Neural cell (in vitro differentiated cells): ENCODE measurements at regions not wholly inside any gene's neighbourhood (a gene's known extent, or its start where the extent isn't known, plus 50 kb on each side); places are given as distances from the start of the nearest gene placed in this dataset.

Experiments
- H2AFZ ChIP-seq: fragments of 200-600, 300-800 bp; sonication (generic), shearing (Covaris generic); 2 replicates; pipeline ENCODE4 v1.6.0; 2014; ENCODE audit warnings: low read depth, mild to moderate bottlenecking, antibody characterized with exemption, low read length, moderate library complexity
- H3F3A ChIP-seq: fragments of 200-600 bp; shearing (Covaris generic); 2 replicates; pipeline ENCODE4 v1.6.1; 2016; ENCODE audit warnings: mild to moderate bottlenecking, moderate library complexity, mixed read lengths, antibody characterized with exemption, low read length; ENCODE audit not compliant: insufficient read depth, poor library complexity, severe bottlenecking
- H3K27ac ChIP-seq: fragments of 200-600, 300-800 bp; sonication (generic), shearing (Covaris generic); 2 replicates; pipeline ENCODE4 v1.5.1; 2014; ENCODE audit warnings: mild to moderate bottlenecking, low read length, moderate library complexity
- H3K27me3 ChIP-seq: fragments of 300-800, 200-600 bp; sonication (generic), shearing (Covaris generic); 2 replicates; pipeline ENCODE4 v1.6.0; 2014; ENCODE audit warnings: mild to moderate bottlenecking, low read depth, low read length, moderate library complexity; ENCODE audit not compliant: insufficient read depth
- H3K36me3 ChIP-seq: fragments of 300-800, 200-600 bp; sonication (generic), shearing (Covaris generic); 2 replicates; pipeline ENCODE4 v1.5.1; 2014; ENCODE audit warnings: mild to moderate bottlenecking, antibody characterized with exemption, low read length, moderate library complexity; ENCODE audit not compliant: insufficient read depth
- H3K4me2 ChIP-seq: fragments of 300-800, 200-600 bp; sonication (generic), shearing (Covaris generic); 2 replicates; pipeline ENCODE4 v1.6.0; 2014; ENCODE audit warnings: mild to moderate bottlenecking, low read length
- H3K4me3 ChIP-seq: fragments of 300-800, 200-600 bp; sonication (generic), shearing (Covaris generic); 2 replicates; pipeline ENCODE4 v1.5.1; 2014; ENCODE audit warnings: mild to moderate bottlenecking, low read length, moderate library complexity
- H3K79me2 ChIP-seq: fragments of 200-600 bp; shearing (Covaris generic); replicated peaks from 2 replicates; pipeline ENCODE4 v1.6.0; 2014; ENCODE audit warnings: mild to moderate bottlenecking, low read length, moderate library complexity; ENCODE audit not compliant: insufficient read depth
- H3K9ac ChIP-seq: fragments of 300-800, 200-600 bp; sonication (generic), shearing (Covaris generic); 2 replicates; pipeline ENCODE4 v1.6.1; 2016; ENCODE audit warnings: mild to moderate bottlenecking, low read length, mixed read lengths
- H3K9me2 ChIP-seq: fragments of 200-600 bp; shearing (Covaris generic); 2 replicates; pipeline ENCODE4 v1.6.1; 2016; ENCODE audit warnings: mild to moderate bottlenecking, low read length, mixed read lengths; ENCODE audit not compliant: insufficient read depth
- H3K9me3 ChIP-seq: fragments of 200-600, 300-800 bp; sonication (generic), shearing (Covaris generic); 2 replicates; pipeline ENCODE4 v1.6.1; 2016; ENCODE audit warnings: mild to moderate bottlenecking, mixed run types, low read length, moderate library complexity, mixed read lengths
- H4K20me1 ChIP-seq: fragments of 200-600 bp; shearing (Covaris generic); 2 replicates; pipeline ENCODE4 v1.6.1; 2016; ENCODE audit warnings: mild to moderate bottlenecking, mixed run types; ENCODE audit not compliant: insufficient read depth
- CTCF ChIP-seq: fragments of 450-650 bp; IDR thresholded peaks from 2 replicates; pipeline ENCODE4 v1.5.1; 2014; ENCODE audit warnings: antibody characterized with exemption, mild to moderate bottlenecking, moderate library complexity; ENCODE audit not compliant: poor library complexity, severe bottlenecking
- EP300 ChIP-seq: fragments of 450-650 bp; conservative IDR thresholded peaks from 2 replicates; pipeline ENCODE4 v1.6.1; 2014; ENCODE audit warnings: antibody characterized with exemption, mild to moderate bottlenecking, moderate library complexity; ENCODE audit not compliant: poor library complexity, severe bottlenecking
- EZH2 ChIP-seq: fragments of 200-600, 300-800 bp; shearing (Covaris generic), sonication (generic); IDR thresholded peaks from 2 replicates; pipeline ENCODE4 v1.6.1; 2014; ENCODE audit warnings: antibody characterized with exemption, low read length, borderline replicate concordance, mild to moderate bottlenecking; ENCODE audit not compliant: insufficient read depth, poor library complexity, severe bottlenecking
- MXI1 ChIP-seq: fragments of 450-650 bp; conservative IDR thresholded peaks from 2 replicates; pipeline ENCODE4 v1.6.1; 2014; ENCODE audit warnings: antibody characterized with exemption, mild to moderate bottlenecking; ENCODE audit not compliant: poor library complexity, severe bottlenecking
- POLR2AphosphoS5 ChIP-seq: IDR thresholded peaks from 2 replicates; pipeline ENCODE4 v1.6.1; 2012
- RAD21 ChIP-seq: fragments of 450-650 bp; conservative IDR thresholded peaks from 2 replicates; pipeline ENCODE4 v1.6.1; 2014; ENCODE audit warnings: antibody characterized with exemption, mild to moderate bottlenecking, moderate library complexity
- REST ChIP-seq: IDR thresholded peaks from 2 replicates; pipeline ENCODE4 v1.6.1; 2012; ENCODE audit warnings: borderline replicate concordance
- SMC3 ChIP-seq: fragments of 450-650 bp; conservative IDR thresholded peaks from 2 replicates; pipeline ENCODE4 v1.6.1; 2014; ENCODE audit warnings: antibody characterized with exemption, mild to moderate bottlenecking, moderate library complexity; ENCODE audit not compliant: poor library complexity
- TAF1 ChIP-seq: IDR thresholded peaks from 2 replicates; pipeline ENCODE4 v1.6.1; 2012; ENCODE audit warnings: low read depth

GRCh38 chr5:109584986-109585599 lies 104.6 kb upstream of the MAN2A1 start:
- no peaks in the 10 kb centered on the region for H4K20me1 ChIP-seq
- no peak overlapping the region for H3K27ac ChIP-seq
- no peak overlapping the region for H3K4me2 ChIP-seq
- H3K9me3 ChIP-seq, result no peaks in the 10 kb centered on the region
- no peaks in the 10 kb centered on the region for H3F3A ChIP-seq
- TF ChIP-seq RAD21 (no peak), REST (no peak), TAF1 (no peak), MXI1 (no peak), POLR2AphosphoS5 (no peak)
- H3K9ac ChIP-seq, result no peak overlapping the region
- no peaks in the 10 kb centered on the region for H3K79me2 ChIP-seq
- H3K9me2 ChIP-seq, result no peaks in the 10 kb centered on the region
- H2AFZ ChIP-seq, result no peak overlapping the region
- no peak overlapping the region for H3K4me3 ChIP-seq
- no peaks in the 10 kb centered on the region for H3K36me3 ChIP-seq
- no peaks in the 10 kb centered on the region for H3K27me3 ChIP-seq

- H3K9ac ChIP-seq, result no peak overlapping the region
- H3K27ac ChIP-seq, result no peak overlapping the region
- no peaks in the 10 kb centered on the region for H3K27me3 ChIP-seq
- no peaks in the 10 kb centered on the region for H3K9me3 ChIP-seq
- no peaks in the 10 kb centered on the region for H4K20me1 ChIP-seq
- H3K79me2 ChIP-seq, result no peaks in the 10 kb centered on the region
- no peak overlapping the region for H3K4me2 ChIP-seq
- H3K9me2 ChIP-seq, result no peaks in the 10 kb centered on the region
- no peak overlapping the region for H2AFZ ChIP-seq
- no peaks in the 10 kb centered on the region for H3F3A ChIP-seq
- TF ChIP-seq POLR2AphosphoS5 (no peak), RAD21 (no peak), EP300 (no peak), TAF1 (no peak), MXI1 (no peak), SMC3 (no peak)
- no peaks in the 10 kb centered on the region for H3K36me3 ChIP-seq
- no peak overlapping the region for H3K4me3 ChIP-seq
Measured at GRCh38 chr5:109580225-109580624, 109.5 kb upstream of the MAN2A1 start.

GRCh38 chr5:109575506-109575905 lies 114.2 kb upstream of the MAN2A1 start:
- no peaks in the 10 kb centered on the region for H4K20me1 ChIP-seq
- no peak overlapping the region for H3K4me3 ChIP-seq
- no peaks in the 10 kb centered on the region for H3K36me3 ChIP-seq
- H3F3A ChIP-seq, result no peaks in the 10 kb centered on the region
- H3K27me3 ChIP-seq, result no peaks in the 10 kb centered on the region
- H3K27ac ChIP-seq, result no peak overlapping the region
- H3K79me2 ChIP-seq, result no peaks in the 10 kb centered on the region
- no peak overlapping the region for H3K4me2 ChIP-seq
- no peaks in the 10 kb centered on the region for H3K9me3 ChIP-seq
- TF ChIP-seq CTCF (no peak), EP300 (no peak), POLR2AphosphoS5 (no peak), EZH2 (no peak), SMC3 (no peak), REST (no peak), TAF1 (no peak), RAD21 (no peak), MXI1 (no peak)
- H2AFZ ChIP-seq, result no peak overlapping the region
- H3K9me2 ChIP-seq, result no peaks in the 10 kb centered on the region
- no peak overlapping the region for H3K9ac ChIP-seq
